CD4-positive, alpha-beta T cell treated with Interleukin-6 at 100 ng/mL for 8 hours (primary cell): ENCODE measurements at regions not wholly inside any gene's neighbourhood (a gene's known extent, or its start where the extent isn't known, plus 50 kb on each side); places are given as distances from the start of the nearest gene placed in this dataset.
"Not testable (repeated sequence)": the region's sequence is repeated elsewhere in the genome, so short reads cannot be mapped to it uniquely, and the experiment has no call there.

Source experiments
- DNase-seq: peaks from one replicate; pipeline ENCODE4 v3.0.0-alpha.2; 2020; ENCODE audit warnings: mixed read lengths, low spot score

GRCh38 chr15:95142531-95142930, 911.2 kb downstream of the MCTP2 start:
- no peak for DNase-seq

DNA sequence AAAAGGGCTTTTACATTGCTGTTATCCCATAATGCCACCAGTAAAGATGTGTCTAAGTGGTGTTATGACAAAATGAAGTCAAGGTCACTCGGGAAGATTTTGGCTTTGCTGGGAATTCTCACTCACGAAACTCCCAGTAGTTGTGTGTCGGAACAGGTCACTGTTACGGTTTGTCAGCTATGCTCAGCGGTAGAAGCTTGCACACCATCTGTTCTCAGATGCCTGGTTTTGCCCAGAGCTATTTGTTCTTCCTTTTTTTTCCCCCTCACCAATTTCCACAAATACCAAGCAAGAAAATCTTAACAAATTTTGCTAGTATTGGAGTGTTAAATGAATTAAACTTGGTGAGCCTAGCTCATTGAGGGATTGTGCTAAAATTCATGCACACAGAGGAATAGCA, 915.1 kb downstream of the MCTP2 start:
- DNase-seq = no peak

DNA sequence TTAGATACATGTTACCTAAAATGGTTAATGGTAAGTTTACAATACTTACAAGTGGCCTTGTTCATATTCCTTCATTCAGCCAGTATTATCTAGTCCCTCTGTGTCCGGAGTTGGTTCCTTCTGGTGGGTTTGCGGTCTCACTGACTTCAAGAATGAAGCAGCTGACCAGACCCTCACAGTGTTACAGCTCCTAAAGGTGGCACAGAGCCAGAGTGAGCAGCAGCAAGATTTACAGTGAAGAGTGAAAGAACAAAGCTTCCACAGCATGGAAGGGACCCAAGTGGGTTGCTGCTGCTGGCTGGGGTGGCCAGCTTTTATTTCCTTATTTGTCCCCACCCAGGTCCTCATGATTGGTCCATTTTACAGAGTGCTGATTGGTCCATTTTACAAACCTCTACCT, 916.8 kb downstream of the MCTP2 start:
- no peak for DNase-seq

- no peak for DNase-seq
These were observed 917.7 kb downstream of the MCTP2 start for GRCh38 chr15:95149036-95149435.

DNA sequence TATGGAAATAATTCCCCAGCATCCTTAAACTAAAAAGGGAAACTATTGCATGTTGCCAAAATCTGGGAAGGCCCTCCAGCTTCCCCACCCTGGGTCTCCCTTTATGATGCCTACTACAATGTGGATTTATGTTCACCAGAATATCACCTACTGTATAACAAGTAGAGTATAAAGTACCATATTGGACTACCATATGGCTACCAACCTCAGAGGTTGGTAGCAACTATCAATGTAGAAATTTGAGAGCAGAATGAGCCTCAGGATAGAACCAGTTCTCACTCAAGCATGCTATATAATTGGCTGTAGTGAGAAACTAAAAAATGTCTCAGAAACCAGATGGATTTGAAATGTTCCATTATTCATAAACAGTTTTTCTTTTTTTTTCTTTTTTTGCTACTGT, 918.4 kb downstream of the MCTP2 start:
- DNase-seq = no peak

DNA sequence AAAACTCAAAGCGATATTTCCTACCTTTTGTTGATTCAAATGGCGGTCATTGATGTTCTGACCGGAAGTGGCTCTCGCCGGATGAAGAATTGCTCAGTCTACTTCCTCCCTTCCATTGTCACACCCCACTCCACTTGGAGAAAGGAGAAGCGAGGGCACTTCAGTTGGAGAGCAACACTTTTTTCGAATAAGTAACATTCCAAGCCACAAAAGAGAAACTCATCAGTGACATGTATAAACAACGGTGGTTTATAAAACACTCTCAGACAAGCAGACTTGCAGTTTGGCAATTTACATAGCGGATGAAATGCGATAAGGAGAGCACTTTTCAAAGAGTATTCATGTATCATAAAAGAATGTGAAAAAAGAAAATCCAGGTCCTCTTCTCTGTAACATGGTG, 919.1 kb downstream of the MCTP2 start:
- no peak for DNase-seq

DNA sequence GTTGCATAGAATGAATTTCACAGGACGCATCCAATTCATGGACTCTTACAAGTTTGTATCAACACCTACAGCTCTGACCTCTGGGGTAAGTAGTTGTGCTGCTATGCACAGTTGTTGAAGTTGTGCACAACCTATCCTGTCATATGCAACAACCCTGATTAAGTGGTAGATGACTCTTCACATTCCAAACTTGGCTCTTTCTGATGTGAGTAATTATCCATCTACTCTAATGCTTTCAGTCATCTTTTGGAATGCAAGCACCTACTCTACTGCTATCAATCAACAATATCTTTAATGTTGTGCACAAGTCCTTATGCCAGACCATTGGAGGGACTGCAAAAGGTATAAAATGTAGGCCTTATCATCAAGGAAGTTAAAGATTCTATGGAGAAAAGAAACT, 921.4 kb downstream of the MCTP2 start:
- no peak for DNase-seq

DNA sequence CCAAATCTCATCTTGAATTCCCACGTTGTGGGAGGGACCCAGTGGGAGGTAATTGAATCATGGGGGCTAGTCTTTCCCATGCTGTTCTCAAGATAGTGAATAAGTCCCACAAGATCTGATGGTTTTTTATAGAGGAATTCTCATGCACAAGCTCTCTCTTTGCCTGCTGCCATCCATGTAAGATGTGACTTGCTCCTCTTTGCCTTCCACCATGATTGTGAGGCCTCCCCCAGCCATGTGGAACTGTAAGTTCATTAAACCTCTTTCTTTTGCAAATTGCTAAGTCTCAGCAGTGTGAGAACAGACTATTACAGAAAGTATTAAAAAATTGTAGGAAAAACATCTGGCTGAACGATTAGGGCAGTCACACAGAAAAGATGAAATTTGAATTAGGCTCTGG, 921.8 kb downstream of the MCTP2 start:
- not testable (repeated sequence) for DNase-seq

- no peak for DNase-seq
These were observed 929.0 kb downstream of the MCTP2 start for GRCh38 chr15:95160316-95160715.

DNA sequence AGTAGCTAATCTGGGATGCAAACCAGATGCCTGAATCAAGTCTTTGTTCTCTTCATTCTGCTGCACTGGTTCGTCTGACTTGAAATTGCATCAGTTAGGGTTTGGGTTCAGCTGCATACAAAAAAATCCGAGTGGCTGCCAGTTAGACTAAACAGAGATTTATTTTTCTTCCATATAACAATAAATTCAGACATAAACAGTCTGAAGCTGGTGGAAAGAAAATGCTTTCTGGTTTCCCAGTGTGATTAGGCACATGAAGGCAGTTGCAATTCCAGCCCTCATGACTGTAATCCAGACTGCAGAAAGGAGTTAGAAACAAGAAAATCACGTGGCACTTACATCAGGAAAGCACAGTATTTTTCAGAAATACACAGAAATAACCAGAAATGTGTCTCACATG, 930.7 kb downstream of the MCTP2 start:
- no peak for DNase-seq

DNA sequence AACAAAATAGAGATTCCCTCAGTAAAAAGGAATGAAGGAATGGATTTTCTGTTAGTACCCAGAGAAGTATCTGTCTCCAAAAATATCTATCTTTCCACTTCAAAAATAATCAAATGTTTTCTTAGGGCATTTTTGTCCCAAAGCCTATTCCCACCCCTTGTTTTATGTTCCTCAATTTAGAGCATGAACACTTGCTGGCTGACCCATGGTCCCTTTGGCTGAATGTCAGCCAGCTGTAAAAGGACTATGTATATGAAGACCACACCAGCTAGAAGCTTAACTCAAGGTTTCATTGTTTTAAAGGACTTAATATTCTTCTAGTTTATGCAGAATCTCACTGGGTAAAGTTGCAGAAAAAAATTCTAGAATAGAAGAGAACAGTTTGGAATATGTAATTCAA, 931.2 kb downstream of the MCTP2 start:
- DNase-seq = no peak

- no peak for DNase-seq
These were observed 931.7 kb downstream of the MCTP2 start for GRCh38 chr15:95162967-95163531.

- no peak for DNase-seq
These were observed 936.8 kb downstream of the MCTP2 start for GRCh38 chr15:95168152-95168551.

DNA sequence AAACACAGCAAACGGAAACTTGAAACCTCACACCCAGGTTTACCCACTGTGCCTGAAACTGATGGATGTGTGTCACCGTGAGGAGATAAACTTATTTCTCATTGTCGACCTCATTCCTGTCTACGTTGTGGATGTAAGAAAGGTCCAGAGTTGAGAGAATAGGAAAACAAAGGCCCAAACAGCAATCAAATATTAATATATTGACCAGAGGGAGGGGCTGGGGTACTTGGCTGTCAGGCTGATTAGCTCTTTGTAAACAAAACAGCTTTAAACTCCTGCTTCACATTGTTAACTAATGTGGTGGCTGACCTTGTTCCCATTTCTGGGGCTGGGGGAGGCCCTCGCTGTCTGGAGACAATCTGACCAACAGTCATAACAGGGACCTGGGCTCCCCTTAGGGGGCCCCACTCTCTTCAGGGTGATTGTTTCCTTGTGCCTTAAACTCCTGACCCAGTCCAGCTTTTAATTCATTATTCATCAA, 937.6 kb downstream of the MCTP2 start:
- no peak for DNase-seq

DNA sequence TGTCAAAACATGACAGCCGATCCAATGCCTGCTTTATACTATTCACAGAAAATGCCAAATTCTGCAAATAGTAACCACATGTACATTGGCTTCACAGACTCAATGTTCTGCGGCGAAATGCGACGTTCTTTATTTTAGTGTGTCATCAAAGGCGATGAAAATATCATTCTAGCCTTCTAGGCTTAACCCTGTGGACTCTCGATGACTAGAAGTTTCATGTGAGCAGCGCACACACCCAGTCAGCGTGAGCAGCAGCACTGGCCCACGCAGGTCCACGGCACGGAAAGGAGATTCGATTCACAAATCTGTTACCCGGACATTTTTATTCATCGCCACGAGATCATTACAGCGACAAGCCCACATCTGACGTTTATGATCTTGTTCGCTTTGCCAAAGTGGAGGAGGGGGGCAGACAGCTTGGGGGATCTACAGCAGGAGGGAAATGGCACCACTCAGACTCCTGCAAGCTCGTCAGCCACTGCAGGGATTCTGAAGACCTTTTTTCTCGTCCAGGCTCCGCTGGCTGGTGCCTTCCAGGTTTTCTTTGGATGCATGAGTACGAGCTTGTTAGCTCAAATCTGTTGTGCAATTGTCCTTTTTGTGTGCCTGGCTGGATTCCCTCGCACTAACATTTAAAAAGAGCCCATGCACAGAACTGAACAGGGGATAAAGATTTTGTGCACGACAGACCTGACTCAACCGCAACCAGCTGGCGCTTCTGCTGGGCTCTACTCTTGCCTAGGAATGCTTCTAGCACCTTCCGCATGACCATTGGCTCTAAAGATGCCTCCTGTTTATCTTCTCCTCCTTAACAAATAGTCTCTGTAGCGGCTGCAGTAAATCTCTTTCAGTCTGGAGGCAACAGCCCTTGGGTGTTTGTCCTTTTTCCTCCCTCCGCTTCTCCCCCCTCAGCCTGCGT, 938.4 kb downstream of the MCTP2 start:
- no peak for DNase-seq

- DNase-seq = no peak
These were observed 939.4 kb downstream of the MCTP2 start for GRCh38 chr15:95170561-95171380.

- DNase-seq = no peak
These were observed 940.2 kb downstream of the MCTP2 start for GRCh38 chr15:95171564-95171963.

DNA sequence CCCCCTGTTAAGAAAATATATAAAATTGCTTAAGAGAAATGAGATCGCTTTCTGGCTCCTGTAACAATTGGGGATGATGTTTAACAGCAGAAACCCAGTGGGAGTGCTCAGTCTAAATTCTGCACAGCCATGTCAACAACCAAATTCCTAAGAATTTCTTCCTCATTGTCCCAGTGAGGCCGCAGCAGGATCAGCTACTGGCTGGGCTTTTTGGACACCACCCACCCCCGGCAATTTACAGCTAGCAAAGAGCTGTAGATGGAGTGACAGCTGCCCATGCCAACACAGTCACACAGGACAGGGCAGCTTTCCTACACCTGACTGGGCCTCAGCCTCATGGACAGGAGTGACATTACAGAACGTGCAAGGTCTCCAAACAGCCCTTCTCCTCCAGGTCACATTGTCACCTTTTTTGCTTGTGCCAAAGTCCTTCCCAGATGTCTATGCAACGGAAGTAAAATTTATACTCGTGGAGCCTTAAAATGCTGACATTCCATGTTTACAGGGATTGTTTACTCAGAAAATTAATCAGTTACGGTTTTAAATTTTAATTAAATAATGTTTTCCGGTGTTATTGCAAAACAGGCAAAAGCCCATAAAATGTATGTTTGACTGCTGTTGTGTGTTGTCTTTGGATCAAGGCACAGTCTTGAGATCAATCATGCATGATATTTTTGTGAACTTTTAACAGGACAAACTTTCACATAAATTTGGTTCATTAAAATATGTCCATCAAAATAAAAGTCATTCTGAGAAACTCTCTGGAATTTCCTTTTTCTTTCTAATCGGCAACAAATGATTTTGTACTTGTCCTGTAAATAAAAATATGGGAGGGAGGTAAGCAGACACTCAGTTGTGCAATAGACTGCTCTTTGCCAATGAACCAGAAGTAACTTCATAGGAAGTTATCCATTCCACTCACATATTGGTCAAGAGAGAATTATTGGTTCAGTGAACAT, 943.2 kb downstream of the MCTP2 start:
- DNase-seq = no peak

DNA sequence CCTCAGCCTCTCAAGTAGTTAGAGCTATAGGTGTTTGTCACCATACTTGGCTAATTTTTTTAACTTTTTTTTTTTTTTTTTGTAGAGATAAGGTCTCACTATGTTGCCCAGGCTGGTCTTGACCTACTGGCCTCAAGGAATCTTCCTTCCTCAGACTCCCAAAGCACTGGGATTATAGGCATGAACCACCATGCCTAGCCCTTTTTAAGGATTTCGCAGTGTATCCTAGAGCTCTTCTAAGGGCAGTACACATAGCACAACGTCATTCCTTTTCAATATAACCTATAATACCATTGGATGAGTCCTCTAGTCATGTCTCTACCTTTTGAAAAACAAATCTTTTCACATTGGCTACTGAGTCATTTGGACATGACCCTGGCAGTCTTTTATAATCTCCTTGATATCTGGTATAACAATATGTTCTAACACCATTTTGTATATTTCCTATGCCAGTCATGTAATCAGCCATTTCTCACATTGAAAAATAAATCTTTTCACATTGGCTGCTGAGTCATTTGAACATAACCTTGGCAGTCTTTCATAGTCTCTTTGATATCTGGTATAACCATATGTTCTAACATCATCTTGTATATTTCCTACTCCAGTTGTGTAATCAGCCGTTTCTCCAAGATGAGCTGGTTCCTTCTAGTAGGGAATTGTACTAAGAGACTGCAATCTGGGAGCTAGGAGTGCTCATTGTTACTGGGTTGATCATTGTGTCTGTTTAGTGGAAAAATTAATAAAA, 944.7 kb downstream of the MCTP2 start:
- no peak for DNase-seq

GRCh38 chr15:95176794-95177577, 945.6 kb downstream of the MCTP2 start:
- no peak for DNase-seq
